ENCODE measurements at regions not wholly inside any gene's neighbourhood (a gene's known extent, or its start where the extent isn't known, plus 50 kb on each side); places are given as distances from the start of the nearest gene placed in this dataset.
"Not testable (repeated sequence)": the region's sequence is repeated elsewhere in the genome, so short reads cannot be mapped to it uniquely, and the experiment has no call there.

GRCh38 chr1:4071653-4072052 is 171.6 kb upstream of the C1orf174 start:
- no peak for TF ChIP-seq CTCF (IDR thresholded peaks at IDR 0.05)
- H3K27me3 ChIP-seq (replicated peaks; ENCODE audit: insufficient read depth) = no peaks in the 10 kb centered on the region
- H3K27ac ChIP-seq = no peak overlapping the region
- DNase-seq (ENCODE audit: low spot score) = no peak
- H3K4me1 ChIP-seq (ENCODE audit: control insufficient read depth in 1 of 2, low read depth in 2 of 2) = no peaks in the 10 kb centered on the region
- no peak for ATAC-seq (ENCODE audit: insufficient number of reproducible peaks, low FRiP score, low read depth)
- no peaks in the 10 kb centered on the region for H3K9me3 ChIP-seq
- H3K4me3 ChIP-seq = no peak overlapping the region
- no peaks in the 10 kb centered on the region for H3K36me3 ChIP-seq

GRCh38 chr1:4072481-4073153 is 172.5 kb upstream of the C1orf174 start:
- no peak overlapping the region for H3K4me3 ChIP-seq
- H3K9me3 ChIP-seq = no peaks in the 10 kb centered on the region
- TF ChIP-seq CTCF (IDR thresholded peaks at IDR 0.05) = no peak
- no peak for DNase-seq (ENCODE audit: low spot score)
- H3K36me3 ChIP-seq = no peaks in the 10 kb centered on the region
- no peaks in the 10 kb centered on the region for H3K4me1 ChIP-seq (ENCODE audit: control insufficient read depth in 1 of 2, low read depth in 2 of 2)
- no peaks in the 10 kb centered on the region for H3K27me3 ChIP-seq (replicated peaks; ENCODE audit: insufficient read depth)
- no peak for ATAC-seq (ENCODE audit: insufficient number of reproducible peaks, low FRiP score, low read depth)
- no peak overlapping the region for H3K27ac ChIP-seq

GRCh38 chr1:4075436-4076225 is 175.6 kb upstream of the C1orf174 start:
- Histone ChIP-seq H3K36me3 (no peaks in the 10 kb centered on the region), H3K4me3 (no peak overlapping the region), H3K4me1 (ENCODE audit: control insufficient read depth in 1 of 2, low read depth in 2 of 2) (no peaks in the 10 kb centered on the region), H3K27ac (no peak overlapping the region), H3K9me3 (no peaks in the 10 kb centered on the region), H3K27me3 (replicated peaks; ENCODE audit: insufficient read depth) (no peaks in the 10 kb centered on the region)
- ATAC-seq (ENCODE audit: insufficient number of reproducible peaks, low FRiP score, low read depth) = no peak
- DNase-seq (ENCODE audit: low spot score) = no peak
- TF ChIP-seq CTCF (IDR thresholded peaks at IDR 0.05) = no peak

DNA sequence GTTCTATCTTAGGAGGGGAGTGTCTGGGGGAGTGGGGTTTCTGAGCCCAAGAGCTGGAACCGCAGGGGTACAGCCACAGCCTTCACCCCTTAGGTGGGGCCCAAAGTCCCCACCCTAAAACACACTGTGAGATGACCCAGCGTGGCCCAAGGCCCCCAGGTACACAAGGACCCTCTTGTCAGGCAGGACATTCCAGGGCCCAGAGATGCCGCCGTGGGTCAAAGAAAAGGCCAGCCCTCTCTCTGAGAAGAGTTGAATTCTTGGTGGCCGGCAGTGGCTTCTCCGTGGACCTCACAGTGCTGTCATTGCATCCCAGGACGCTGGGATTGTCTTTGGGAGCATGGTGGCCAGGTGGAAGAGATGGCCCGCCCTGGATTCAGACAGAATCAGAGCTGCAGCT is 176.3 kb upstream of the C1orf174 start:
- Histone ChIP-seq H3K9me3 (no peaks in the 10 kb centered on the region), H3K27ac (no peak overlapping the region), H3K27me3 (replicated peaks; ENCODE audit: insufficient read depth) (no peaks in the 10 kb centered on the region), H3K4me3 (no peak overlapping the region), H3K36me3 (no peaks in the 10 kb centered on the region), H3K4me1 (ENCODE audit: control insufficient read depth in 1 of 2, low read depth in 2 of 2) (no peaks in the 10 kb centered on the region)
- ATAC-seq (ENCODE audit: insufficient number of reproducible peaks, low FRiP score, low read depth) (no peak), DNase-seq (ENCODE audit: low spot score) (no peak)
- TF ChIP-seq CTCF (IDR thresholded peaks at IDR 0.05) = no peak

- H3K27ac ChIP-seq; H3K9me3 ChIP-seq; H3K4me3 ChIP-seq; H3K4me1 ChIP-seq (ENCODE audit: control insufficient read depth in 1 of 2, low read depth in 2 of 2); H3K36me3 ChIP-seq; ATAC-seq (ENCODE audit: insufficient number of reproducible peaks, low FRiP score, low read depth); H3K27me3 ChIP-seq (replicated peaks; ENCODE audit: insufficient read depth); DNase-seq (ENCODE audit: low spot score): not testable (repeated sequence)
Measured at GRCh38 chr1:4078091-4078962, 178.3 kb upstream of the C1orf174 start.
